Fibroblast of lung (primary cell): ENCODE measurements at regions not wholly inside any gene's neighbourhood (a gene's known extent, or its start where the extent isn't known, plus 50 kb on each side); places are given as distances from the start of the nearest gene placed in this dataset.

ENCODE experiments used
- CTCF ChIP-seq, 2 donors: IDR thresholded peaks in 1 of 2; conservative IDR thresholded peaks in 1 of 2; 1 replicate in 1 of 2; 2 replicates in 1 of 2; pipeline ENCODE4 v1.5.1; 2011 to 2012; ENCODE audit warnings: low read length in 2 of 2, control low read depth in 1 of 2, inconsistent platforms in 1 of 2, low read depth in 1 of 2, mild to moderate bottlenecking in 1 of 2
- EZH2 ChIP-seq: IDR thresholded peaks from 2 replicates; pipeline ENCODE4 v1.5.1; 2012; ENCODE audit warnings: low read length, control low read depth, mild to moderate bottlenecking; ENCODE audit errors: missing control alignments

- TF ChIP-seq CTCF (conservative IDR thresholded peaks at IDR 0.05 in 1 of 2, IDR thresholded peaks at IDR 0.05 in 1 of 2; ENCODE audit: low read depth in 1 of 2, low read length in 2 of 2) (no peak), EZH2 (no peak)
Observed at GRCh38 chr12:29882846-29883245, 99.1 kb upstream of the TMTC1 start.
